CD4-positive, alpha-beta T cell treated with Interleukin-1 beta for 1 hour (primary cell): ENCODE measurements at regions not wholly inside any gene's neighbourhood (a gene's known extent, or its start where the extent isn't known, plus 50 kb on each side); places are given as distances from the start of the nearest gene placed in this dataset.
"Not testable (repeated sequence)": the region's sequence is repeated elsewhere in the genome, so short reads cannot be mapped to it uniquely, and the experiment has no call there.

Experiments used
- DNase-seq, 2 donors: peaks; one replicate each; pipeline ENCODE4 v3.0.0-alpha.2; 2020 to 2022

GRCh38 chr11:25159341-25159740 lies 662.5 kb downstream of the LUZP2 start:
- DNase-seq = no peak

DNA sequence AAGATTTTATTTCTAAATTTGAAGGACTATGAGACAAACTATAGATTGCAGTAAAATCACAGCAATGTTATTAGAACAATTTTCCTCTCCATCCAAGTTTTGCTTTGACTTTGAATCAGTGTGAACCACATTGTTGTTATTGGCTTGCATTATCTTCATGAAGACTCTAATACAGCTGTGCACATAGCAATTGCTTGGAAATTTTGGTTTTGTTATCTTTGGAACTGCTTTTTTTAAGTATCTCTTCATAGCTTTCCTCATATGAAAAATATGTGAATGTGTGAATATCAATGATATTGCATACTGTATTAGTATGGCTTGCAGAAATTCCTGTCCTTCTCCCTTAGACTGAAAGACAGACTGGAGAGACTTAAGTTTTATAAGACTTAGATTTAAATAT lies 666.6 kb downstream of the LUZP2 start:
- no peak for DNase-seq

GRCh38 chr11:25180187-25180586 lies 683.3 kb downstream of the LUZP2 start:
- no peak for DNase-seq

DNA sequence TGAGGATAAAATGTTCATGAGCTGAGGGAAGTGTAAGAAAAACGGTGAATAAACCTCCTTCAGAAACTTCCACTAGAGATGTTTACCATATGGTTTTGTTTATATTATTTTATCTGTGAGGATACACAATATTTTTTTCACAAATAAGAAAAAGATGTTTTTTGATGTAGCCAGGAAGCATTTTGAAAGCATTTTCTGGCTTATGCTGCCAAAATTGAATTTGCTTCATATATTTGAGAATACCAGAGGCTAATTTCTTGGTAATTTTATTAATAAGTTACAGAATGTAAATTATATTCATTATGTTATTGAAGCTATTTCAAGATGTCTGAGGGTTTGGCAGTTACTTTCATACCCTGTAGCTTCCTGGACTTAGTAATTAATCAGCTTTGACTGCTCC lies 686.6 kb downstream of the LUZP2 start:
- no peak for DNase-seq

GRCh38 chr11:25197515-25197914 lies 700.7 kb downstream of the LUZP2 start:
- DNase-seq = no peak

DNA sequence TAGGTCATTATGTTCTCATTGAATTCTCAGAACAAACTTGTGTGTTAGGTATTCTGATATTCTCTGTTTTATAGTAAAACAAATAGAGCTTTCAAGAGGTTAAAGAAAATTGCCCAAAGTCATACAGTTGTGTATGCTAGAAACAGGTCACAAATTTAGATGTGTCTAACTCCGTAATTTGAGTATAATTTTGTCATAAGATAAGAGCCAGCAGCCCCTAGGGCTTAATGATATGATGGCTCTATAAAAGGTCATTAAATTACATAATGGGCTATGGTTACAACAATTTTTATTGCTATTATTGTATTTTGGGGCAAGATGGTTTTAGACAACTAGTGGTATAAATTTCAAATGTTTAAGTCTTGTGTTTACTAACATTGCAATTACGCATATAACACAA lies 701.9 kb downstream of the LUZP2 start:
- no peak for DNase-seq

DNA sequence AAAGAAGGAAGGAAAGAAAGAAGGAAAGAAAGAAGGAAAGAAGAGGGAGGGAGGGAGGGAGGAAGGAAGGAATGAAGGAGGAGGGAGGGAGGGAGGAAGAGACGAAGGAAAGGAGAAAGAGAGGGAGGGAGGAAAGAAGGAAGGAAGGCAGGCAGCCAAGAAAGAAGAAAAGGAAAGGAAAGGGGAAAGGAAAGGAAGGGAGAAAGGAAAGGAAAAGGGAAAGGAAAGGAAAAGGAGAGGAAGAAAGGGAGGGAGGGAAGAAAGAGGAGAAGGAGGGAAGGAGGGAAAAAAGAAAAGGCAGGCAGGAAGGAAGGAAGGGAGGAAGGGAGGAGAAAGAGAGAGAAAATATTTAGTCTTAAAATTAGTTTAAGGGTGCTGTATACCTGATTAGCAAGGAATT lies 704.1 kb downstream of the LUZP2 start:
- no peak for DNase-seq

- DNase-seq = no peak
Measured at GRCh38 chr11:25206762-25207161, 709.9 kb downstream of the LUZP2 start.

DNA sequence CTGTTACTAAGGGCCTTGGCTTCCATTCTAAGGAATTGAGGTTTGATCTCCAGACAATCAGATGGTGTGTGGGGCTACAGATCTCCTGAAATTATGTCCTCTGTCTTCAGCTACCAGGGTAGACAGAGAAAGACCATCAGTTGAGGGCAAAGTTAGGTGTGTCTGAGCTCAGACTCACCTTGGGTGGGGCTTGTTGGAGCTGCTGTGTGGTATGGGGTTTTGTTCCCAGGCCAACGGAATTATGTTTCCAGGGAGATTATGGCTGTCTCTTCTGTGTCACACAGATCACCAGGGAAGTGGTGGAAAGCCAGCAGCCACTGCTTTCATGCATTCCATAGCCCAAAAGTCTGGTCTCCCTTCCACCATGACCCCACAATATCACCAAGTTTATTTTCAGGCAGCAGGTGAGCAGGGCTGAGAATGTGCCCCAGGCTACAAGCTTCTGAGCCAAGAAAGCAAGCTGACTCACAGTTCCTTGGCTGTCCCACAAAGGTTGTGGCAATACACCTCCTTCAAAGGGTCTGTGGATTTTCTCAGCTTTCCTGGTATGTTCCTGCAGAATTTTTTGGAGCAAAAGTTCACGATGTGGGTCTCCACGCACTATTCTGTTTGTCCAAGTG lies 714.9 kb downstream of the LUZP2 start:
- DNase-seq = no peak

DNA sequence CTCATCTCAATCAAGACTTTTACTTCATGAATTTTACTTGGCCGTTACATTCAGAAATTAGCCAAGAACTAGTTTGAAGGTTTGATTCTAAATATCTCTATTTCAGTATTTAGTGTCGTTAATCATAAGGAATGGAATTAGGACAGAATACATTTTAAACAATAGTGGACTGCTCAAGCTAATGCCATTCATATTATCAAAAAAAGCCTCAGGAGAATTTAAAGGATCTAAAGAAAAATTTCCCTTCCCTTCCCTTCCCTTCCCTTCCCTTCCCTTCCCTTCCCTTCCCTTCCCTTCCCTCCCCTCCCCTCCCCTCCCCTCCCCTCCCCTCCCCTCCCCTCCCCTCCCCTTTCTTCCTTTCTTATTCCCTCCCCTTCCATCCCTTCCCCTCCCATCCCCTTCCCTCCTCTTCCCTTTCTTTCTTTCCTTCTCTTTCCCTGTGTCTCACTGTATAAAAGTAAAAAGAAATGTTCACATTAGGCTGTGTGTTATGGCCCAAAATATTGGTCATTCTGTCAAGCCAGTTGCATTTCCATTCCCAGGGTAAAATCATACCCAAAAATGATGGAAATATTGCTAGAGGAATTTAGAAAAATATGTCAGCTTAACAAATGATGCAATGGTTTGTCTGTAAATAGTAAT lies 717.8 kb downstream of the LUZP2 start:
- DNase-seq = no peak

GRCh38 chr11:25218036-25218435 lies 721.2 kb downstream of the LUZP2 start:
- DNase-seq = no peak

DNA sequence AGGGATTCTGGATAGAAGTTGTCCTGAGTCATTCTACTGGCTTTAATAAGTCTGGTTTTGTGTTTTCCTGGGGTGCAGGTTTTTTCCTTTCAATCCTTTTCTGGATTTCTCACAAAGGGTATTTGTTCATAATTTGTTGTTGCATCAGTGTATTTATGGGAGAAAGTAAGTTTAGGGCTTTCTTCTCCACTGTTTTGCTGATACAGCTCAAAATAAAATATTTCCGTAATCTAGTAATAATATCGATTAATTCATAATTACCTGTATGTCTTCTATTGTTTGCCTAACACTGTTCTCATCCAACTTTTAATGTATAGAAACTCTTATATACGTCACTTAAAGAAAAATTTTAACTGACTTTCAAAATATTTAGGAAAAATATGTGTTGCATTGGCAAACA lies 728.2 kb downstream of the LUZP2 start:
- no peak for DNase-seq

DNA sequence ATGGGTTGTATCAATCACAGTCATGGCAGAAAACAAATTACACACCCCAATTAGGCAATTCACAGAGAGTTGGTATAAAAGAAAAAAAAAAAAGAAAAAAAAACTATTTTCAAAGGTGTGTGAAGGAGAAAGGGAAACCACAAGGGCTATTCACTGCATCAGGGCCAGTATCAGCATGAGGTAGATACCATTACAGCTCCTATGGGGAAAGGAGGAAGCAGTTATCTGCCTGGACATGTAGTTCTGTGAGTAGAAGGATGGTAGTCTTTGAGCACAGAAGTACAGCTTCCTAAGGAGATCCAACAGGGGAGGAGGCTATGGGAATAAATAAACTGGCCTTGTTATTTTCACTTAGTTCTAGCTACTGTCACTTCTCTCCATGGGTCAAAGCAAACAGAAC lies 746.1 kb downstream of the LUZP2 start:
- no peak for DNase-seq

DNA sequence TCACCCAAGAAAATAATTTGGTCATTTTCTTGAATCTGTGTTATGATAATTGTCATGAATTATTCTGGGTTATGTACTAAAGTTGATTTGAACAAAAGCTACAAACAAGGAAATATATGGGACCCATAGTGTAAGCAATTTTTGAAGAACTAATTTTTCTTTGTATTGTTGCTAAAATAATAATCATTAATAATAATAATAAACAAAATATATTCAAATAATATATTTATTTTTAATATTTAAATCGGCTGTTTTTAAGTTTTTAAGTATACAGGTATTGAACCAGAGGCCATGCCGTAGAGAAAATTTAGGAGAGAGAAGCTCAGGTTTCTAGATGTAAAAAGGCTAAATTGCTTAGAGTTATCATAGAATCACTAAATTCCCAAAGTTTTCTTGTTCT lies 747.3 kb downstream of the LUZP2 start:
- no peak for DNase-seq

DNA sequence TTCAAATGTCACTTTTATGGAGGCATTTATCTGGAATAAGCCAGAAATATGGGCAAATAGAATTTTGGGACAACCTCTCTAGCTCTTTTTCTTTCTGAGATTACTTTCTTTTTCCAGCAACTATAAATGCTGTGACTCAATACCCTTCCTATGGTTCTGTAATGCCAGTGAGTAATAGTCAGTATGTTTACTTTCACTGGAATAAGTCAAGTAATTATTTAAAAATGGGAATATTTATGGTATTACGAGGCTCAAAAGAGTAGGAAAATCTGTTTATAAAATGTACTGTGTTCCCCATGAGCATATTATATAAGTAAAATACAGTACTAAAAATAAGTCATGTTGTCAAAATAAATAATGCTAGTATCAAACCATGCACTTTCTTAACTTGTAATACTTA lies 750.5 kb downstream of the LUZP2 start:
- no peak for DNase-seq

- DNase-seq = no peak
Measured at GRCh38 chr11:25252854-25253253, 756.0 kb downstream of the LUZP2 start.

DNA sequence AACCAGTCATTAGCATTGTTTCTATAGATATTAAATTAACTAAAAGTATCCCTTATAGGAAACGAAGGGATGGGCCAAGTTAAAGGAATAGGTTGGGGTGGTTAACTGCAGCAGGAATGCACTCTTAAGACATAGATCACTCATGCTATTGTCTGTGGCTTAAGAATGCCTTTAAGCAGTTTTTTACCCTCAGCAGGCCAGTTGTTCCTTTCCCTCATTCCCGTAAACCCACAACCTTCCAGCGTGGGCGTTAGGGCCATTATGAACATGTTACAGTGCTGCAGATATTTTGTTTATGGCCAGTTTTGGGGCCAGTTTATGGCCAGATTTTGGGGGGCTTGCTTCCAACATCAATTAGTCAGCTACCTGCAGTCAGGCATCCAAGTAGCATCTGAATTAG lies 767.0 kb downstream of the LUZP2 start:
- not testable (repeated sequence) for DNase-seq

GRCh38 chr11:25271301-25271700 lies 774.4 kb downstream of the LUZP2 start:
- no peak for DNase-seq

GRCh38 chr11:25272214-25272613 lies 775.4 kb downstream of the LUZP2 start:
- no peak for DNase-seq

DNA sequence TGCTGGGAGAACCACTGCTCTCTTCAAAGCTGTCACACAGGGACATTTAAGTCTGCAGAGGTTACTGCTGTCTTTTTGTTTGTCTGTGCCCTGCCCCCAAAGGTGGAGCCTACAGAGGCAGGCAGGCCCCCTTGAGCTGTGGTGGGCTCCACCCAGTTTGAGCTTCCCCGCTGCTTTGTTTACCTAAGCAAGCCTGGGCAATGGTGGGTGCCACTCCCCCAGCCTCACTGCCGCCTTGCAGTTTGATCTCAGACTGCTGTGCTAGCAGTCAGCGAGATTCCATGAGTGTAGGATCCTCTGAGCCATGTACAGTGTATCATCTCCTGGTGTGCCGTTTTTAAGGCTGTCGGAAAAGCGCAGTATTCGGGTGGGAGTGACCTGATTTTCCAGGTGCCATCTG lies 784.0 kb downstream of the LUZP2 start:
- not testable (repeated sequence) for DNase-seq

DNA sequence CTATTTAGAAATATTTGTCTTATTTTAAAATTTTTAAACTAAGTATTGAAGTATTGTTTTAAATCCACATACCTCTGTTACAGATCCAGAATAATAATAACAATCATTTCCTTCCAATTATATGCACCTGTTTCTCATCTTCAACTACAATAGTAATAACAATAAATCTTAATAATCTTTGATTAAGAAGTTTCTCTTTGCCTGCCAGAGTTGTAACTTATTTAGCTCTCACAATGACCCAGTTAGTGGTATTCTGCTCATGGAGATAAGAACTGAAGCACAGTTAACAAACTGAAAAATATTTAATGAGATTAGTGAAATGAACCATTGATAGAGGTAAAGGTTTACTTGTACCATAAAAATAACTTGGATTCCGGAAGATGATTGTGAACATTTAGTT lies 796.3 kb downstream of the LUZP2 start:
- DNase-seq = no peak

DNA sequence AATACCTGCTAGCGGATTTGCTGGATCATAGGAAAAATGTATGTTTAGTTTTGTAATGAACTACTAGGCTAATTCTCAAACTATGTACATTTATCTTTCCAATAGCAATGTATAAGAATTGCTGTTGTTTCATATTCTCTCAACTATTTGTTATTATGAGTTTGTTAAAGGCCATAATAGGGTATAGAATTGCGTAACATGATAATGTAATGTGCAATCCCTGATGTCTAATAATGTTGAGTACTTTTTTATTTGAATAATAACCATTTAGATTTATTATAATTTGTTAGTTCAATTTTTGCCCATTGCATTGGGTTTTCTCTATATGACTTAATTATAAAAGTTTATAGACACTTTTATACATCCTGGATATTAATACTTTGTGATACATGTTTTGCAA lies 801.6 kb downstream of the LUZP2 start:
- DNase-seq = no peak

DNA sequence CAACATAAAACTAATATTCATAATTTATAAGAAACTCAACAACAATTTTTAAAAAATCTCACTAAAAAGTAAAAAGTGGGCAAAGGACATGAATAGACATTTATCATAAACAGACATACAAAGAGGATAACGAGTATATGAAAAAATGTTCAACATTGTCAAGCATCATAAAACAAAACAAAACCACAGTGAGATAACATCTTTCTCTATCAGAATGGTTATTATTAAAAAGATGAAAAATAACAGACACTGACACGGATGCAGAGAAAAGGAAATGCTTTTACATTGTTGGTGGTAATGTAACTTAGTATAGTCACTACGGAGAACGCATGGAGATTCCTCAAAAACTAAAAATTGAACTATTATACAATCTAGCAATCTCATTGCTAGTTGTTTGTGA lies 813.0 kb downstream of the LUZP2 start:
- DNase-seq = no peak

- DNase-seq = no peak
Measured at GRCh38 chr11:25317216-25317615, 820.4 kb downstream of the LUZP2 start.

- no peak for DNase-seq
Measured at GRCh38 chr11:25319127-25319526, 822.3 kb downstream of the LUZP2 start.
